ENCODE measurements at regions not wholly inside any gene's neighbourhood (a gene's known extent, or its start where the extent isn't known, plus 50 kb on each side); places are given as distances from the start of the nearest gene placed in this dataset.

GRCh38 chr5:85732185-85732584, 885.6 kb upstream of the COX7C start (continued):
- no peak for TF ChIP-seq FOXK1 (CRISPR knock-in tag; IDR thresholded peaks at IDR 0.05; ENCODE audit: borderline replicate concordance, low read depth)
- TF ChIP-seq FOXM1 (CRISPR knock-in tag; IDR thresholded peaks at IDR 0.05): no peak
- TF ChIP-seq ZNF83 (CRISPR knock-in tag; IDR thresholded peaks at IDR 0.05; ENCODE audit: borderline replicate concordance): no peak
- no peak for TF ChIP-seq ZNF558 (CRISPR knock-in tag; IDR thresholded peaks at IDR 0.05; ENCODE audit: borderline replicate concordance)
- no peak for TF ChIP-seq GMEB2 (CRISPR knock-in tag; IDR thresholded peaks at IDR 0.05; ENCODE audit: low read depth)
- TF ChIP-seq NFRKB (IDR thresholded peaks at IDR 0.05): no peak
- no peak for TF ChIP-seq GZF1 (CRISPR knock-in tag; IDR thresholded peaks at IDR 0.05)
- no peak for TF ChIP-seq POLR2AphosphoS2 (IDR thresholded peaks at IDR 0.05; ENCODE audit: low read depth, low read length)
- TF ChIP-seq STAT6 (CRISPR knock-in tag; IDR thresholded peaks at IDR 0.05; ENCODE audit: borderline replicate concordance): no peak

GRCh38 chr5:85741972-85742371, 875.8 kb upstream of the COX7C start:
- ATAC-seq (no peak), DNase-seq (ENCODE audit: low spot score) (no peak), FAIRE-seq (no peak)
- ChIA-PET POLR2A (no interaction called here), CTCF (ENCODE audit: low intra/inter-chr PET ratio, low total read pairs) (no interaction called here)
- no peaks in the 10 kb centered on the region for H4K20me1 ChIP-seq (ENCODE audit: insufficient read depth, low read length)
- intact Hi-C loops (cut with micrococcal nuclease; ENCODE audit: unreplicated experiment): no loop called here
- H3K79me2 ChIP-seq (ENCODE audit: insufficient read depth, low read length): no peaks in the 10 kb centered on the region
- H3K4me3 ChIP-seq (replicated peaks in 1 of 3; ENCODE audit: insufficient read depth in 1 of 3, low read depth in 2 of 3, low read length in 3 of 3): no peak overlapping the region
- no peak overlapping the region for H2AFZ ChIP-seq (ENCODE audit: low read length)
- peaks cover 60% of the 10 kb centered on the region for H3K9me3 ChIP-seq (ENCODE audit: low read length)
- in situ Hi-C loops (cut with HindIII; ENCODE audit: extremely low pct_ligation_motif_present, low pct_unique_long_range_greater_than_20kb): no loop called here
- H3K4me2 ChIP-seq (ENCODE audit: low read depth, low read length): no peak overlapping the region
- no peaks in the 10 kb centered on the region for H3K36me3 ChIP-seq (replicated peaks in 1 of 2; ENCODE audit: control insufficient read depth in 1 of 2, insufficient read depth in 2 of 2, low read length in 2 of 2)
- no TSS peak for BruUV-seq (replicated peaks)
- H3K9ac ChIP-seq (ENCODE audit: insufficient read depth, low read depth, low read length): no peak overlapping the region
- no peak overlapping the region for H3K27ac ChIP-seq (ENCODE audit: extremely low read length, insufficient read depth, low read length)
- no peaks in the 10 kb centered on the region for H3K4me1 ChIP-seq (ENCODE audit: insufficient read depth, low read length)
- no peaks in the 10 kb centered on the region for H3K27me3 ChIP-seq (ENCODE audit: control insufficient read depth in 1 of 2, insufficient read depth in 2 of 2, low read length in 2 of 2)
- no peak for TF ChIP-seq NBN (conservative IDR thresholded peaks at IDR 0.05)
- TF ChIP-seq SIX4 (CRISPR knock-in tag; IDR thresholded peaks at IDR 0.05): no peak
- no peak for TF ChIP-seq CEBPG (CRISPR knock-in tag; IDR thresholded peaks at IDR 0.05)
- TF ChIP-seq IKZF1 (IDR thresholded peaks at IDR 0.05): no peak
- no peak for TF ChIP-seq HNRNPL (IDR thresholded peaks at IDR 0.05; ENCODE audit: low read depth, low read length)
- no peak for TF ChIP-seq RNF219 (CRISPR knock-in tag; IDR thresholded peaks at IDR 0.05)
- TF ChIP-seq GATAD1 (CRISPR knock-in tag; IDR thresholded peaks at IDR 0.05): no peak
- TF ChIP-seq MEIS1 (CRISPR knock-in tag; IDR thresholded peaks at IDR 0.05; ENCODE audit: borderline replicate concordance): no peak
- TF ChIP-seq AGO1 (IDR thresholded peaks at IDR 0.05; ENCODE audit: low read depth, low read length, poor library complexity, severe bottlenecking): no peak
- no peak for TF ChIP-seq GPBP1L1 (CRISPR knock-in tag; IDR thresholded peaks at IDR 0.05)
- no peak for TF ChIP-seq ZBTB7B (CRISPR knock-in tag; IDR thresholded peaks at IDR 0.05)

Data from HepG2 (cell line).